ENCODE measurements at regions not wholly inside any gene's neighbourhood (a gene's known extent, or its start where the extent isn't known, plus 50 kb on each side); places are given as distances from the start of the nearest gene placed in this dataset.

- TF ChIP-seq, protein P1, sequence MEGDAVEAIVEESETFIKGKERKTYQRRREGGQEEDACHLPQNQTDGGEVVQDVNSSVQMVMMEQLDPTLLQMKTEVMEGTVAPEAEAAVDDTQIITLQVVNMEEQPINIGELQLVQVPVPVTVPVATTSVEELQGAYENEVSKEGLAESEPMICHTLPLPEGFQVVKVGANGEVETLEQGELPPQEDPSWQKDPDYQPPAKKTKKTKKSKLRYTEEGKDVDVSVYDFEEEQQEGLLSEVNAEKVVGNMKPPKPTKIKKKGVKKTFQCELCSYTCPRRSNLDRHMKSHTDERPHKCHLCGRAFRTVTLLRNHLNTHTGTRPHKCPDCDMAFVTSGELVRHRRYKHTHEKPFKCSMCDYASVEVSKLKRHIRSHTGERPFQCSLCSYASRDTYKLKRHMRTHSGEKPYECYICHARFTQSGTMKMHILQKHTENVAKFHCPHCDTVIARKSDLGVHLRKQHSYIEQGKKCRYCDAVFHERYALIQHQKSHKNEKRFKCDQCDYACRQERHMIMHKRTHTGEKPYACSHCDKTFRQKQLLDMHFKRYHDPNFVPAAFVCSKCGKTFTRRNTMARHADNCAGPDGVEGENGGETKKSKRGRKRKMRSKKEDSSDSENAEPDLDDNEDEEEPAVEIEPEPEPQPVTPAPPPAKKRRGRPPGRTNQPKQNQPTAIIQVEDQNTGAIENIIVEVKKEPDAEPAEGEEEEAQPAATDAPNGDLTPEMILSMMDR (conservative IDR thresholded peaks at IDR 0.05): no peak
- TF ChIP-seq EZH2 (IDR thresholded peaks at IDR 0.05; ENCODE audit: low read depth): no peak
Observed at GRCh38 chr20:24797745-24798655, 151.1 kb upstream of the CST7 start.

Measured in PC-9 (cell line).